ENCODE measurements at regions not wholly inside any gene's neighbourhood (a gene's known extent, or its start where the extent isn't known, plus 50 kb on each side); places are given as distances from the start of the nearest gene placed in this dataset.

- WGBS, 5 donors = 80 to 94% (median 89%) methylated on average over 3 of the region's 3 CpGs
- Histone ChIP-seq H3K4me3 (no peak overlapping the region), H3K9me3 (peaks cover 0 to 46% (median 37%) of the 10 kb centered on the region in 8 donors), H3K27ac (no peak overlapping the region), H3K4me1 (no peaks in the 10 kb centered on the region), H3K36me3 (no peaks in the 10 kb centered on the region), H3K27me3 (replicated peaks in 1 of 7) (no peaks in the 10 kb centered on the region)
- no peak for DNase-seq
- TF ChIP-seq CTCF (IDR thresholded peaks at IDR 0.05 in 8 of 11, conservative IDR thresholded peaks at IDR 0.05 in 3 of 11) (no peak), POLR2A (IDR thresholded peaks at IDR 0.05) (no peak), POLR2AphosphoS5 (IDR thresholded peaks at IDR 0.05) (no peak)
- intact Hi-C loops (cut with DNase I; ENCODE audit: low total_unique reads) = no loop called here
Measured at GRCh38 chr5:8473016-8473415, 604.1 kb downstream of the MTRR start.

GRCh38 chr5:8473827-8474568, 605.0 kb downstream of the MTRR start:
- H3K4me1 ChIP-seq = no peaks in the 10 kb centered on the region
- H3K27ac ChIP-seq = no peak overlapping the region
- no peak overlapping the region for H3K4me3 ChIP-seq
- 83 to 86% (median 84%) methylated on average over 6 of the region's 6 CpGs for WGBS, 5 donors
- TF ChIP-seq CTCF (IDR thresholded peaks at IDR 0.05 in 8 of 11, conservative IDR thresholded peaks at IDR 0.05 in 3 of 11) (no peak), POLR2A (IDR thresholded peaks at IDR 0.05) (no peak), POLR2AphosphoS5 (IDR thresholded peaks at IDR 0.05) (no peak)
- H3K27me3 ChIP-seq (replicated peaks in 1 of 7) = no peaks in the 10 kb centered on the region
- intact Hi-C loops (cut with DNase I; ENCODE audit: low total_unique reads) = no loop called here
- H3K36me3 ChIP-seq = no peaks in the 10 kb centered on the region
- no peak for DNase-seq
- peaks cover 0 to 55% (median 44%) of the 10 kb centered on the region in 8 donors for H3K9me3 ChIP-seq

- Histone ChIP-seq H3K4me1 (no peaks in the 10 kb centered on the region), H3K27ac (no peak overlapping the region), H3K4me3 (no peak overlapping the region), H3K27me3 (replicated peaks in 1 of 7) (no peaks in the 10 kb centered on the region), H3K36me3 (no peaks in the 10 kb centered on the region), H3K9me3 (peaks cover 0 to 54% (median 40%) of the 10 kb centered on the region in 8 donors)
- no peak for DNase-seq
- 86 to 94% (median 92%) methylated on average over 1 of the region's 1 CpG for WGBS, 5 donors
- intact Hi-C loops (cut with DNase I; ENCODE audit: low total_unique reads) = no loop called here
- TF ChIP-seq POLR2A (IDR thresholded peaks at IDR 0.05) (no peak), CTCF (IDR thresholded peaks at IDR 0.05 in 8 of 11, conservative IDR thresholded peaks at IDR 0.05 in 3 of 11) (no peak), POLR2AphosphoS5 (IDR thresholded peaks at IDR 0.05) (no peak)
Measured at GRCh38 chr5:8474569-8474930, 605.6 kb downstream of the MTRR start.

- intact Hi-C loops (cut with DNase I; ENCODE audit: low total_unique reads) = no loop called here
- Histone ChIP-seq H3K27ac (no peak overlapping the region), H3K36me3 (no peaks in the 10 kb centered on the region), H3K27me3 (replicated peaks in 1 of 7) (no peaks in the 10 kb centered on the region), H3K4me1 (no peaks in the 10 kb centered on the region), H3K4me3 (no peak overlapping the region), H3K9me3 (peaks cover 0 to 26% (median 16%) of the 10 kb centered on the region in 8 donors)
- TF ChIP-seq POLR2AphosphoS5 (IDR thresholded peaks at IDR 0.05) = no peak
- TF ChIP-seq CTCF (IDR thresholded peaks at IDR 0.05 in 8 of 11, conservative IDR thresholded peaks at IDR 0.05 in 3 of 11) = no peak
- no peak for TF ChIP-seq POLR2A (IDR thresholded peaks at IDR 0.05)
- no peak for DNase-seq
- WGBS, 5 donors = 27 to 34% (median 29%) methylated on average over 2 of the region's 2 CpGs
Measured at GRCh38 chr5:8478326-8478725, 609.4 kb downstream of the MTRR start.
